Upper lobe of right lung (tissue), 1 donor: ENCODE measurements at regions not wholly inside any gene's neighbourhood (a gene's known extent, or its start where the extent isn't known, plus 50 kb on each side); places are given as distances from the start of the nearest gene placed in this dataset.
"Not testable (repeated sequence)": the region's sequence is repeated elsewhere in the genome, so short reads cannot be mapped to it uniquely, and the experiment has no call there.

Experiments
- ATAC-seq: fragments of 200-7000 bp; cut with Tn5 transposase; one replicate; pipeline ENCODE4 v1.9.1; 2020; ENCODE audit warnings: mild to moderate bottlenecking, moderate library complexity
- DNase-seq: peaks from one replicate; pipeline ENCODE4 v3.0.0-alpha.2; 2020
- H3K27ac ChIP-seq: fragments of 200-600 bp; one replicate; pipeline ENCODE4 v1.8.0; 2022
- H3K27me3 ChIP-seq: fragments of 200-600 bp; one replicate; pipeline ENCODE4 v1.8.0; 2022; ENCODE audit warnings: mild to moderate bottlenecking
- H3K36me3 ChIP-seq: fragments of 200-600 bp; one replicate; pipeline ENCODE4 v1.8.0; 2022
- H3K4me1 ChIP-seq: fragments of 200-600 bp; one replicate; pipeline ENCODE4 v1.8.0; 2022
- H3K4me3 ChIP-seq: fragments of 200-600 bp; one replicate; pipeline ENCODE4 v1.8.0; 2022; ENCODE audit warnings: mild to moderate bottlenecking
- H3K9me3 ChIP-seq: fragments of 200-600 bp; one replicate; pipeline ENCODE4 v1.8.0; 2022
- CTCF ChIP-seq: fragments of 200-600 bp; IDR thresholded peaks from one replicate; pipeline ENCODE4 v1.8.0; 2022; ENCODE audit warnings: antibody characterized with exemption
- intact Hi-C: fragments of 100-400 bp; cut with DNase I; formaldehyde crosslinking; loops from one replicate; pipeline ENCODE4 v1.11.0; 2022
- donor health status: DM: no; HTN: yes; CAD: no; lungs with severe emphysema.

DNA sequence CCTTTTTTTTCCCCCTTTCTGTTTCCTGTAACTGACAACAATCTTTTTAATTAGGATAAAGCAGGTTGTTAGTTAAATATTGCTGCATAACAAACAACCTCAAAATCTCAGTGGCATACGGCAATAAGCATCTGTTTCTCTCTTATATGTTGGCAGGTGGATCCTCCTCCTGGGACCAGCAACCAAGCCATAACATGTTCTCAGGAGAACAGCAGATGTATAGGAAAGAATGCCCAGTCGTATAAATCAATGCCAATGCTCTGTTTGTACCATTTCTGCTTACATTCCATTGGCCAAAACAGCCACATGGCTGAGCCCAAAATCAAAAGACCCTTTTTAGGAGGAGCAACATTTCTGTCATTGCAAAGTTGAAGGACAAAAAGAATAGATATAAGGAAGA, 445.7 kb downstream of the AASDHPPT start:
- Histone ChIP-seq H3K27ac (no peak overlapping the region), H3K27me3 (no peaks in the 10 kb centered on the region), H3K36me3 (no peaks in the 10 kb centered on the region), H3K9me3 (no peaks in the 10 kb centered on the region), H3K4me1 (no peaks in the 10 kb centered on the region), H3K4me3 (no peak overlapping the region)
- intact Hi-C loops = no loop called here
- no peak for DNase-seq
- TF ChIP-seq CTCF = no peak
- ATAC-seq = no peak

DNA sequence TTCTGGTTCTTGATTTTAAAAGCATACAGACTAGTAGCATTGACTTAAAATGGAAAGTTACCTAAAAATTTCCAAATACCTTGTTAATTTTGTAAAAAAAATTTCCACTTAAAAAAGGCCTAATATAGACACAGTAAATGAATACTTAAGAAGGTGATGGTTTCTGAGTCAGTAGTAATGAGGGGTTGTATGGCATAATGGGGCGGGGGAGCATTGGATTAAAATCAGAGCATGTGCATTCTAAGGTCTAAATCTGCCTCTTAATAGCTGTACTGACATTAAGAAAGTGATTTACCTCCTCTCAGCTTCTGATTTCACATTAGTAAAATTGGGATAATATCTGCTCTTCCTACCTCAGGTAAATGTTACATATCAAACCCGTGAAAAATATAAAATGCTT, 446.5 kb downstream of the AASDHPPT start:
- no peak for TF ChIP-seq CTCF
- Histone ChIP-seq H3K27ac (no peak overlapping the region), H3K27me3 (no peaks in the 10 kb centered on the region), H3K4me3 (no peak overlapping the region), H3K9me3 (no peaks in the 10 kb centered on the region), H3K36me3 (no peaks in the 10 kb centered on the region), H3K4me1 (no peaks in the 10 kb centered on the region)
- intact Hi-C loops = no loop called here
- no peak for ATAC-seq
- DNase-seq = no peak

GRCh38 chr11:106524436-106524835, 447.0 kb downstream of the AASDHPPT start:
- no peak for ATAC-seq
- no peak overlapping the region for H3K4me3 ChIP-seq
- no peaks in the 10 kb centered on the region for H3K9me3 ChIP-seq
- intact Hi-C loops = no loop called here
- no peaks in the 10 kb centered on the region for H3K36me3 ChIP-seq
- H3K27me3 ChIP-seq = no peaks in the 10 kb centered on the region
- DNase-seq = no peak
- no peak for TF ChIP-seq CTCF
- no peaks in the 10 kb centered on the region for H3K4me1 ChIP-seq
- H3K27ac ChIP-seq = no peak overlapping the region

GRCh38 chr11:106531648-106532047, 454.2 kb downstream of the AASDHPPT start:
- H3K4me1 ChIP-seq, H3K4me3 ChIP-seq, intact Hi-C loops, H3K27ac ChIP-seq, H3K27me3 ChIP-seq, ATAC-seq, H3K9me3 ChIP-seq, H3K36me3 ChIP-seq: not testable (repeated sequence)
- peak; percentile 27 for DNase-seq

DNA sequence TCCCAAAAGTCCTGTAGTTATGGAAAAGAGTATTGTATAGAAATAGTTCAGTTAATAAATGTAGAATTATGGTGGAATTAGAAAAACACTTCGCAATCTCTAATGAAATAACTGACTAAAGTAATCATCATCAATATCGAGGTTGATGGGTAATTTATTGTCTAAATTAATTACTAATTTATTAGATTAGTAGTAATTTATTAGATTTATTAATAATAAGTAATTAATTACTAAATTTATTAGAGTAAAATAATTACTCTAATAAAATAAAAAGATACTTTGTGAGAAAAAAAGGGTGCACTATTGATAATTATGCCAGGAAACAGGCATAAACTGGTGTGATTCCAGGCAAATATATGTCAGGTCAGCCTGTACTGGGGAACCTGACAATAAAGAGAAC, 455.6 kb downstream of the AASDHPPT start:
- Histone ChIP-seq H3K36me3 (no peaks in the 10 kb centered on the region), H3K27ac (no peak overlapping the region), H3K4me3 (no peak overlapping the region), H3K4me1 (no peaks in the 10 kb centered on the region), H3K27me3 (no peaks in the 10 kb centered on the region), H3K9me3 (no peaks in the 10 kb centered on the region)
- DNase-seq (no peak), ATAC-seq (no peak)
- no peak for TF ChIP-seq CTCF
- intact Hi-C loops = no loop called here

DNA sequence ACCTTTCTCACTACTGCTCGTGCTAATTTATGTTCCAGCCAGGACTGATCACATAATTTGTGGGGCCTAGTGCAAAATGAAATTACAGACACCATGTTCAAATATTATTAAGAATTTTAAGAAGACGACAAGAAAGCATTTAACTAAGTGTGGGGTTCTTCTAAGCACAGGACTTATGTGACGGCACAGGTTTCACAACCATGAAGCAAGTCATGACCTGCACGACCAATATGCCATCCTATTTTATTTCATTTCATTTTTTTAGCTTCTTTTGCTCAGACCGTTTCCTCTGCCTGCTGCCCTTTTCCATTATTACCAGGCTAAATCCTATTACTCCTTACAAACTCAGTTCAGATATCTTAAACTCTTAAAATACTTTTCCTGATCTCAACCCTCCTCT, 462.5 kb downstream of the AASDHPPT start:
- DNase-seq (no peak), ATAC-seq (no peak)
- intact Hi-C loops = no loop called here
- Histone ChIP-seq H3K36me3 (no peaks in the 10 kb centered on the region), H3K27ac (no peak overlapping the region), H3K27me3 (no peaks in the 10 kb centered on the region), H3K4me3 (no peak overlapping the region), H3K4me1 (no peaks in the 10 kb centered on the region), H3K9me3 (no peaks in the 10 kb centered on the region)
- TF ChIP-seq CTCF = no peak
